K562 (cell line): ENCODE measurements at regions not wholly inside any gene's neighbourhood (a gene's known extent, or its start where the extent isn't known, plus 50 kb on each side); places are given as distances from the start of the nearest gene placed in this dataset.

Source experiments
- ATAC-seq: fragments of 200-7000 bp; cut with Tn5 transposase; 3 replicates; pipeline ENCODE4 v1.9.1; 2020; ENCODE audit warnings: moderate library complexity
- BruUV-seq: library from RNA; stranded (reverse); fragments of 400-500 nt; replicated peaks from 2 replicates; lab custom pipeline; 2021; lab: Mats Ljungman, UMichigan
- CTCF ChIA-PET: fragments of 300-600 bp; formaldehyde crosslinking; extraction: SDS; loops from one replicate; lab custom pipeline; 2021; ENCODE audit warnings: low intra/inter-chr PET ratio; lab: Yijun Ruan, JAX
- POLR2A ChIA-PET: fragments of 300-600, 350-650 bp; sonication (Branson Sonifier 250); formaldehyde crosslinking; extraction: SDS; loops from one replicate; lab custom pipeline; 2021; ENCODE audit warnings: antibody characterized with exemption, inconsistent platforms; lab: Yijun Ruan, JAX
- DNase-seq, 4 experiments: peaks; one replicate each; pipeline versions ENCODE4 v3.0.0 to v3.0.0-alpha.2; 2011 to 2018; ENCODE audit warnings: low spot score in 3 of 4, mixed read lengths in 3 of 4; ENCODE audit errors: extremely low read depth in 1 of 4
- FAIRE-seq: peaks from 2 replicates; lab custom pipeline; 2011; peaks lifted over from hg19 to GRCh38; lab: Jason Lieb, UNC
- H2AFZ ChIP-seq: 2 replicates; pipeline ENCODE4 v1.6.0; 2011; ENCODE audit warnings: low read depth, low read length, control low read depth, inconsistent platforms
- H3K27ac ChIP-seq: fragments of 200-600 bp; 3 replicates; pipeline ENCODE4 v1.8.0; 2011; ENCODE audit warnings: low read depth, mild to moderate bottlenecking, control low read depth, inconsistent platforms, low read length, moderate library complexity, mixed read lengths; ENCODE audit errors: extremely low read depth
- H3K27me3 ChIP-seq, 2 experiments: fragments of 300-600 bp in 1 of 2; 2 replicates in 1 of 2; 3 replicates in 1 of 2; pipeline versions ENCODE4 v1.6.0 to v1.8.0; 2011; ENCODE audit warnings: inconsistent platforms in 2 of 2, low read length in 2 of 2, mild to moderate bottlenecking in 1 of 2, mixed read lengths in 1 of 2, moderate library complexity in 1 of 2; ENCODE audit not compliant: control insufficient read depth in 2 of 2, insufficient read depth in 2 of 2
- H3K36me3 ChIP-seq: fragments of 300-600 bp; 3 replicates; pipeline ENCODE4 v1.8.0; 2011; ENCODE audit warnings: mild to moderate bottlenecking, low read length, inconsistent platforms; ENCODE audit not compliant: control insufficient read depth, insufficient read depth
- H3K4me1 ChIP-seq, 2 experiments: fragments of 200-600 bp in 1 of 2; replicated peaks in 1 of 2; 2 replicates in 1 of 2; 3 replicates in 1 of 2; pipeline versions ENCODE4 v1.5.1 to v1.8.0; 2011; ENCODE audit warnings: inconsistent platforms in 2 of 2, low read length in 2 of 2, mild to moderate bottlenecking in 1 of 2, mixed read lengths in 1 of 2, moderate library complexity in 1 of 2; ENCODE audit not compliant: control insufficient read depth in 2 of 2, insufficient read depth in 2 of 2
- H3K4me2 ChIP-seq: 2 replicates; pipeline ENCODE4 v1.6.1; 2011; ENCODE audit warnings: low read length, control low read depth, inconsistent platforms, mixed read lengths; ENCODE audit not compliant: insufficient read depth
- H3K4me3 ChIP-seq: fragments of 200-600 bp; sonication (generic), shearing (Covaris generic); 2 replicates; pipeline ENCODE4 v1.5.1; 2016; ENCODE audit warnings: control low read depth, inconsistent platforms
- H3K79me2 ChIP-seq: fragments of 200-600 bp; 3 replicates; pipeline ENCODE4 v1.8.0; 2011; ENCODE audit warnings: low read length, inconsistent platforms; ENCODE audit not compliant: control insufficient read depth, insufficient read depth
- H3K9ac ChIP-seq, 2 experiments: 2 replicates each; pipeline versions ENCODE4 v1.6.0 to v1.6.1; 2011; ENCODE audit warnings: low read depth in 2 of 2, low read length in 2 of 2, control low read depth in 1 of 2, inconsistent platforms in 1 of 2, mild to moderate bottlenecking in 1 of 2, mixed read lengths in 1 of 2; ENCODE audit not compliant: insufficient read depth in 1 of 2
- H3K9me1 ChIP-seq: one replicate; pipeline ENCODE4 v1.6.0; 2011; ENCODE audit warnings: inconsistent platforms, mild to moderate bottlenecking, low read length, moderate library complexity; ENCODE audit not compliant: control insufficient read depth, insufficient read depth
- H3K9me3 ChIP-seq: replicated peaks from 2 replicates; pipeline ENCODE4 v1.5.1; 2011; ENCODE audit warnings: low read depth, low read length, inconsistent platforms; ENCODE audit not compliant: control insufficient read depth, insufficient read depth
- H4K20me1 ChIP-seq: replicated peaks from 2 replicates; pipeline ENCODE4 v1.6.1; 2011; ENCODE audit warnings: low read length, inconsistent platforms, mixed read lengths; ENCODE audit not compliant: control insufficient read depth, insufficient read depth
- CSDE1 ChIP-seq, 2 experiments: fragments of 450-650 bp; IDR thresholded peaks; 2 replicates each; pipeline ENCODE4 v1.6.1; 2016; ENCODE audit warnings: mild to moderate bottlenecking in 1 of 2
- CXXC5 ChIP-seq: fragments of 250-450 bp; sonication (Bioruptor Pico); IDR thresholded peaks from 2 replicates; pipeline ENCODE4 v1.8.0; 2022; ENCODE audit warnings: inconsistent platforms, mild to moderate bottlenecking, moderate library complexity
- KAT2B ChIP-seq: IDR thresholded peaks from one replicate; pipeline ENCODE4 v1.6.1; 2012; ENCODE audit warnings: low read depth, mild to moderate bottlenecking, control low read depth, inconsistent platforms, low read length, moderate library complexity
- PHF21A ChIP-seq: fragments of 450-650 bp; IDR thresholded peaks from 2 replicates; pipeline ENCODE4 v1.6.1; 2017; ENCODE audit warnings: low read depth, borderline replicate concordance
- RUNX1 ChIP-seq: sonication (generic); IDR thresholded peaks from 2 replicates; pipeline ENCODE4 v1.6.1; 2016; ENCODE audit warnings: antibody characterized with exemption, low read depth
- SIN3B ChIP-seq: fragments of 450-650 bp; IDR thresholded peaks from 2 replicates; pipeline ENCODE4 v1.6.1; 2017; ENCODE audit warnings: low read depth, mild to moderate bottlenecking, moderate library complexity
- STAT5A ChIP-seq: IDR thresholded peaks from 2 replicates; pipeline ENCODE4 v1.6.1; 2012; ENCODE audit warnings: low read length, inconsistent platforms, borderline replicate concordance
- ZFP1 ChIP-seq: fragments of 450-650 bp; formaldehyde crosslinking; IDR thresholded peaks from 2 replicates; pipeline ENCODE4 v1.4.0; 2020; ENCODE audit warnings: mild to moderate bottlenecking, mixed read lengths
- ZNF175 ChIP-seq: fragments of 200-800 bp; sonication (Bioruptor generic); IDR thresholded peaks from 2 replicates; pipeline ENCODE4 v1.6.1; 2016; ENCODE audit warnings: low read depth, mild to moderate bottlenecking, missing genetic modification characterization, missing compliant biosample characterization
- WGBS: fragments of 100-300 bp; shearing (Covaris generic); methylation state at CpG from one replicate; pipeline ENCODE4 v1.1.6; 2016; ENCODE audit warnings: low coverage, mixed read lengths; ENCODE audit not compliant: insufficient coverage; ENCODE audit errors: missing lambda C conversion rate; 5-methylcytosine and 5-hydroxymethylcytosine counted together
- in situ Hi-C: fragments of 300-500 bp; cut with MboI; formaldehyde crosslinking; loops from 4 replicates; pipeline ENCODE4 v1.15.0; 2018; ENCODE audit warnings: inconsistent platforms, mixed read lengths
- intact Hi-C: fragments of 100-400 bp; cut with micrococcal nuclease; formaldehyde crosslinking; loops from 2 replicates; pipeline ENCODE4 v1.14.2; 2022
- TF ChIP-seq, protein P1 (sequence below): fragments of 250-450 bp; sonication (Bioruptor Pico); IDR thresholded peaks from 2 replicates; pipeline ENCODE4 v1.5.0; 2021
- TF ChIP-seq, protein P2 (sequence below): sonication (generic); formaldehyde crosslinking; IDR thresholded peaks from 2 replicates; pipeline ENCODE4 v1.8.1; 2023; ENCODE audit warnings: mild to moderate bottlenecking, missing genetic modification reagents
- TF ChIP-seq, protein P3 (sequence below): fragments of 450-650 bp; IDR thresholded peaks from 2 replicates; pipeline ENCODE4 v1.6.1; 2016; ENCODE audit warnings: antibody characterized with exemption

DNA sequence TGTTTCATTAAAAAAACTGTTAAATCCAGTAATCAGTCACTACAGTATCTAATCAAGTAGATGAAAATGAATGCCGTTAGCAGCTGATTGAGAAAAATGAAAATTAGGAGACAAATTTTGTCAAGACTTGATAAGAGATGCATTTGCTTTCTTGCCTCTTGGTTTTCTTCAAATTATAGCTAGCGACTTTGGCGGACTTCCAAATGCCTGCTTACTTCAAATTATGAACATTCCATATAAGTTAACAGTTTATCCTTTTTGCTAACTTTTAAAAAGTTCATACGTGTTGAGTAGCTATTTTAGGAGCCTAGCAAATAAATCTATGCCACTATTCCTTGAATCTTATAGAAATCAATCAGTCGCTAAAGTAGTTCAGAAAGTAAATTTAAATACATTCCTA is 58.8 kb downstream of the PPP4R3C start:
- Histone ChIP-seq H3K9me1 (no peaks in the 10 kb centered on the region), H3K4me1 (no peaks in the 10 kb centered on the region), H3K27me3 (no peaks in the 10 kb centered on the region), H3K9me3 (no peaks in the 10 kb centered on the region), H3K27ac (no peak overlapping the region), H3K4me2 (no peak overlapping the region), H4K20me1 (no peaks in the 10 kb centered on the region), H3K36me3 (no peaks in the 10 kb centered on the region), H3K79me2 (no peaks in the 10 kb centered on the region), H3K4me3 (no peak overlapping the region), H3K9ac (no peak overlapping the region), H2AFZ (no peak overlapping the region)
- ChIA-PET CTCF (no interaction called here), POLR2A (no interaction called here)
- intact Hi-C loops = no loop called here
- ATAC-seq (no peak), DNase-seq (no peak), FAIRE-seq (no peak)
- no TSS peak for BruUV-seq
- in situ Hi-C loops = no loop called here
- no peak for TF ChIP-seq CSDE1 (IDR thresholded peaks at IDR 0.05)
- TF ChIP-seq ZFP1 = no peak
- TF ChIP-seq, protein P1, sequence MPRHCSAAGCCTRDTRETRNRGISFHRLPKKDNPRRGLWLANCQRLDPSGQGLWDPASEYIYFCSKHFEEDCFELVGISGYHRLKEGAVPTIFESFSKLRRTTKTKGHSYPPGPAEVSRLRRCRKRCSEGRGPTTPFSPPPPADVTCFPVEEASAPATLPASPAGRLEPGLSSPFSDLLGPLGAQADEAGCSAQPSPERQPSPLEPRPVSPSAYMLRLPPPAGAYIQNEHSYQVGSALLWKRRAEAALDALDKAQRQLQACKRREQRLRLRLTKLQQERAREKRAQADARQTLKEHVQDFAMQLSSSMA (CRISPR knock-in tag) = no peak
- no peak for TF ChIP-seq CXXC5 (CRISPR knock-in tag)
- no peak for TF ChIP-seq SIN3B
- TF ChIP-seq STAT5A = no peak
- TF ChIP-seq ZNF175 (CRISPR knock-in tag) = no peak
- TF ChIP-seq KAT2B = no peak
- no peak for TF ChIP-seq PHF21A
- TF ChIP-seq, protein P2, sequence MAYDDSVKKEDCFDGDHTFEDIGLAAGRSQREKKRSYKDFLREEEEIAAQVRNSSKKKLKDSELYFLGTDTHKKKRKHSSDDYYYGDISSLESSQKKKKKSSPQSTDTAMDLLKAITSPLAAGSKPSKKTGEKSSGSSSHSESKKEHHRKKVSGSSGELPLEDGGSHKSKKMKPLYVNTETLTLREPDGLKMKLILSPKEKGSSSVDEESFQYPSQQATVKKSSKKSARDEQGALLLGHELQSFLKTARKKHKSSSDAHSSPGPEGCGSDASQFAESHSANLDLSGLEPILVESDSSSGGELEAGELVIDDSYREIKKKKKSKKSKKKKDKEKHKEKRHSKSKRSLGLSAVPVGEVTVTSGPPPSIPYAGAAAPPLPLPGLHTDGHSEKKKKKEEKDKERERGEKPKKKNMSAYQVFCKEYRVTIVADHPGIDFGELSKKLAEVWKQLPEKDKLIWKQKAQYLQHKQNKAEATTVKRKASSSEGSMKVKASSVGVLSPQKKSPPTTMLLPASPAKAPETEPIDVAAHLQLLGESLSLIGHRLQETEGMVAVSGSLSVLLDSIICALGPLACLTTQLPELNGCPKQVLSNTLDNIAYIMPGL (CRISPR knock-in tag) = no peak
- TF ChIP-seq RUNX1 = no peak
- TF ChIP-seq, protein P3, sequence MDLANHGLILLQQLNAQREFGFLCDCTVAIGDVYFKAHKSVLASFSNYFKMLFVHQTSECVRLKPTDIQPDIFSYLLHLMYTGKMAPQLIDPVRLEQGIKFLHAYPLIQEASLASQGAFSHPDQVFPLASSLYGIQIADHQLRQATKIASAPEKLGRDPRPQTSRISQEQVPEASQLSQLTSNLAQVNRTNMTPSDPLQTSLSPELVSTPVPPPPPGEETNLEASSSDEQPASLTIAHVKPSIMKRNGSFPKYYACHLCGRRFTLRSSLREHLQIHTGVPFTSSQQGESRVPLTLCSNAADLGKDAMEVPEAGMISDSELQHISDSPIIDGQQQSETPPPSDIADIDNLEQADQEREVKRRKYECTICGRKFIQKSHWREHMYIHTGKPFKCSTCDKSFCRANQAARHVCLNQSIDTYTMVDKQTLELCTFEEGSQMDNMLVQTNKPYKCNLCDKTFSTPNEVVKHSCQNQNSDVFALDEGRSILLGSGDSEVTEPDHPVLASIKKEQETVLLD = no peak
- WGBS = 0% methylated on average over 5 of the region's 5 CpGs
